GM21825 (cell line): ENCODE measurements at regions not wholly inside any gene's neighbourhood (a gene's known extent, or its start where the extent isn't known, plus 50 kb on each side); places are given as distances from the start of the nearest gene placed in this dataset.

Source experiments
- ATAC-seq: cut with Tn5 transposase; IDR thresholded peaks from one replicate; pipeline ENCODE4 v1.9.1; 2021; ENCODE audit warnings: mild to moderate bottlenecking, moderate library complexity; ENCODE audit not compliant: unreplicated experiment

GRCh38 chr5:165527577-165527976, 2022.2 kb downstream of the MAT2B start:
- no peak for ATAC-seq

DNA sequence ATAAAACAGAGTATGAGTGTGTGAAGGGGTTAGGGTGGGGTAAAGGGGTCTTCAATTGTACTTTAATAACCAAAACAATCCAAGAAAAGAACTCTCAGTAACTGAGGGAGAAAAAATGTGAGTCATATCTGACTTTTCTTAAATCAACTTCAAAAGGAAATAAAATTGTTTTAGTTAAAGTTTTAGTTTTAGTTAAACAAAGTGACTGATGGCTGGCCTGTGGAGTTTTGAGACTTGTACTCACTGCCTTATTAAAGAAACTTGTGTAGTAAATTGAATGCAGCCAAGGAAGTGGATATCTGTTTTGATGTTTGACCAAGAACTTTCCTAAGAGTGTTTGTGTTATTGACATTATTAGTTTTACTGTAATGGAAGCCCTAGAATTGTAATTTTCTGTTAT, 2032.6 kb downstream of the MAT2B start:
- no peak for ATAC-seq

- no peak for ATAC-seq
Observed at GRCh38 chr5:165559645-165560044, 2054.2 kb downstream of the MAT2B start.

DNA sequence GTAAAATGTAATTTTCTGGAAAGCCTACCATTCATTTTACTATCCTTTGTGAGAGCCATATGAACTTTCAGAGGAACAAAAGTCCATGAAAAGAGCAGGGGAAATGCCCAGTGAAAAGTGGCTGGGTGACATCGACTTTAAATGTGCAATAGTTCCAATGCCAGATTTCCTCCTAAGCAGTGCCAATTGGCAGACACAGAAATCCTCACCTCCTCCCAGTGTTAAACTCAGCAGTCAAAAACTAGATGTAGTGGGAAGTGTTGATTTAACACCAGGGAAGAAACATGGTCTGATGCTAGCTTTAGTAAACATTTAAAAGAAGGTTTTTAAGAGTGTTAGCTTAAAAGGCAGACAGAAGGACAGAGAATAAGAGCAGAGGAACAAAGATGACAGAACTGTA, 2055.2 kb downstream of the MAT2B start:
- ATAC-seq: no peak

DNA sequence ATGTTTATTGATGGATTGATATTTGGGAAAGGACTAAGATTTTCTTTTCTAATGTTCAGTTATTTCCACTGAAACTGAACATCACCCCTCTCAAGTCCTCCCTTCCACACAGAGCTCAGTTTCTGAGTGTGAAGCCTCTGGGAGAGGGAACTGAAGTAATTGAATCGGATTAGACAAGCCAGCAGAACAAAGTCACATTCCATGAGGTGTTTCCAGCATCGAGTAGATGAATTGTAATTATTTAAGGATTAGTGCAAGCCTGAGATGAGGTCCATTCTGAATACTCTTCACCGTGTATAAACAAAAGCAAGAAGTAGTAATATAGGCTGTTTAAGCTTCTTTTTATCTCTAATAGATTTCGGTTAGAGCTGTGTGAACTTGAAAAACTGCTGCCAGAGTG, 2060.5 kb downstream of the MAT2B start:
- ATAC-seq: no peak

- no peak for ATAC-seq
Observed at GRCh38 chr5:165569551-165569950, 2064.1 kb downstream of the MAT2B start.

GRCh38 chr5:165573445-165573844, 2068.0 kb downstream of the MAT2B start:
- ATAC-seq: no peak

DNA sequence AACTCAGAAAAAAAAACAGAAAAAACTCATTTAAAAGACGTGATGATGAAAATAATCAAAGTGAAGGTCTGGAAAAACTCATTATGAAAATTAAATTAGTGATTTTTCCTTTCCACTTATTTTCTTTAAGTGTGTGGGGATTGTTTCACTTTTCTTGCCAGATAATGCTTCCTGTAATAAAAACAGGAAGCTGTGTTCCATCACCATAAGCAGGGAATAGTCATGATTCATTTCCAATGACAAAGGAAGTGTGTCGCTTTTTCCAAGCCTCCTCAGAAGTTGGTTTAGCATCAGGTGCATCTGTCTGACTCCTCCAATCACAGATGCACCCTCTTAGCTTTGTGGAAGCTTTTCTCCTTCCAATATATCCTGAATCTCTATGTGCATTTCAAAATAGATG, 2068.7 kb downstream of the MAT2B start:
- no peak for ATAC-seq

DNA sequence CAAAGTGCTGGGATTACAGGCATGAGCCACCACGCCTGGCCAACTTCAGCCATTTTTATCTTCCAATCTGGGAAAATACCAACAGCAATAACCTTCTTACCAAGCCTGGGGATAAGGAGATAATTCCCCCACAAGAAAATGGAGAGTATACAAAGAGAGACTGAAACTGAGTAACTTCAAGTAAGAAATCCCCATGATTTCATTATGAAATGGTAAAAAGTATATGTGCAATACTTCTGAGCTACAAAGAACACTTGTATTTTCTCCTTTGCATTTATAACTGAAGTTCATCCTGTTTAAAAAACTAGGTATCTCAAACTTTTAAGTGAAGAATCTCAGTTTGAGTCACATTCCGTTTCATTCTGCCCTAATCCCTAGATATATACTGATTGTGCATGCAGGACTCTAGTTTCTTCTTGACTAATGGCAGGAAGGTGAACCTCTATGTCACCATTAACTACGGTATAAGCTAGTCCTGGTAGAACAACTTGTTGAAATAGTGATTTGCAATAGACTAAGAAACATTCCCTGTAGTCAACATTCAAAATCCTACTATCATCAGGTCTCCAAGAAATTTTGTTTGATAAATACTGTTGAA, 2071.4 kb downstream of the MAT2B start:
- ATAC-seq: no peak

DNA sequence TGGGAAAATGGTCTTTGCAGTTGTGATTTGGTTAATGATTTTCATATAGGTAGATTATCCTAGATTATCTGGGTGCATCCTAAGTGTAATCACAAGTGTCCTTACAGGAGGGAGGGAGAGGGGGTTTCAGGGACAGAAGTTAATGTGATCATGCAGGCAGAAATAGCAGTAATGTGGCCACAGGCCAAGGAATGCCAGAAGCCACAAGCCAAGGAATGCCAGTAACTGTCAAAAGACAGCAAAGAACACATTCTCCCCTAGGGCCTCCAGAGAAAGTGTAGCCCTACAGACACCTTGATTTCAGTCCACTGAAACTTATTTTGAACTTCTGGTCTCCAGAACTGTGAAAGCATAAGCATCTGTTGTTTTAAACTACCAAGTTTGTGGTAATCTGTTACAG, 2074.5 kb downstream of the MAT2B start:
- ATAC-seq: no peak

GRCh38 chr5:165594693-165595092, 2089.3 kb downstream of the MAT2B start:
- ATAC-seq: no peak

DNA sequence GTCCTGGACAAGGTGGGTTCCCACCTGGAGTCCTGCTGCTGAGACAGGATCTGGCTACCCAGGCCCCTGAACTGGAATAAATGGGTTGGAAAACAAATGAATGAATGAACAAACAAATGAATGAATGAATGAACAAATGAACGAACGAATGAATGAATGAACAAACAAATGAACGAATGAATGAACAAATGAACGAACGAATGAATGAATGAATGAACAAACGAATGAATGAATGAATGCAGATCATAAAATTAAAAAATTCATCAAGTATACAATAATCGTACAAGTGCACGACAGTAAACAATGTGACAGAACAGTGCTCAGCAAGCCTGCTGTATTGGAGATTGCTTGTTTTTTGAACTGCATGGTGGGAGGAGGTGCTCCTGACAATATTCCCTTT, 2097.1 kb downstream of the MAT2B start:
- ATAC-seq: no peak

GRCh38 chr5:165607026-165607425, 2101.6 kb downstream of the MAT2B start:
- ATAC-seq: no peak

DNA sequence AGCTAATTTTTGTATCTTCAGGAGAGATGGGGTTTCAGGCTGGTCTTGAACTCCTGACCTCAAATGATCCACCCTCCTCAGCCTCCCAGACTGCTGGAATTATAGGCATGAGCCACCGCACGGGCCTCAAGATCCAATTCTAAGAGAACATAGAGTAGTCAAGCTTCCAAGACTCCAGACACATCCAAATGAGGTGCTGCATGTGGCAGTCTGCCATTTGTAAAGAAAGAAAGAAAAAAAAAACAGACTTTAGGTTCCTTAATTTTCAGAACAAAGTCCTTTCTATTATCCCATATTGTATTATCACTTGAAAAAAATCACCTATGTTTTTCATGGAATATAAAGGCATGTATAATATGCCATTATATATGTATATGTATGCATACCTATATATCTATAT, 2104.5 kb downstream of the MAT2B start:
- no peak for ATAC-seq

DNA sequence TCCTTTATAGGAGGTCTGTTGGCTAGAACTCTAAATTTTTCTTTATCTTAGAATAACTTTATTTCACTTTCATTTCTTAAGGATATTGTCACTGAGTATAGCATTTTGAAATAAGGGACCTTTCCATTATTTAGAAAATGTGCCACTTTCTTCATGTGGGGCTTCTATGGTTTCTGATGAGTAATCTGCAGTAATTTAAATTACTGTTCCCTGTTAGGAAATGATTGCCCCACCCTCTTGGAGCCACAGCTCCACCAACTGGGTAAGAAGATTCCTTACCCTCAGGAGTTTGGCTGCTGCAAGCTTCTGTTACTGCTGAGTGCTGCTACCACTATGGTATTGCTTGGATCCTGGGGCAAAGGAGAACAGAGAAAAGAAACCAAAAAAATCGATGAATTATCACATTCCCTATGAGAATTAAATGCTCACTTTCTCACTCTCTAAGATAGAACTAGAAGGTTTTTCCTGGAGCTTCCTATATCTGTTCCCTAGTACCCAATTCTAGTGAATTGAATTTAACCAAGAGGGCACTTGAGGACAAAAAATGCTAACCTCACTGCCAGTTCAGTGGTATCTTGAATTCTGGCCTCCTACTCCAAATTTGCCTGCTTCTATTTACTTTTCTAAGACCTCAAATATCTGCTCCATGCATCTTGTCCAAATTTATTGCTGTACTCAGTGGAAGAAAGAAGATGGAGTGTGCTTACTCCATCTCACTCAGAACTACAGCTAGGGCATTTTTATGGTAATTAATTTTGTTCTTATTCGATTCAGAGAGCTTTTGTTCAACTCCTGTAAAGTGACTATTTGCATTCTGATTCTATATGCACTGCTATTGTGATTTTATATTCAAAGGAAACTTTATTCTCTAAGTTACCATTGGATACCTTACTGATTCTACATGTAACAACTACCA, 2111.3 kb downstream of the MAT2B start:
- ATAC-seq: no peak

DNA sequence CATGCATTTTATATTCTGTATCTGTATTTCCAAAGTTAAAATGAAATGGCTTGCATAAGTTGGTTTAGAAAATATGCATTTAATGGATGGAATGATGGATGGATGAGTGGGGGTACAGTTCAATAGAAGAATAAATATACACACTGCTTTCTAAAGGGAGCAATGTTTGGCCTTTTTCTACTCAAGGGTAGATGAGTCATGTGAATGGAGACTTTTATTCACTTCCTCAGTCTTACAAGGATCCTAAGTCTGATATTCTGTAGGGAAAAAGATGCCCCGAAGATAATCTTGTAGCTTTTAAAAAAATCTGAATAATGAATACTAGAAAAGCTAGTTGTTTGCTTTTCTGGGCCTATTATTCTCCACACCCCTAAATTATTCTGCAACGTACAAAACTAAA, 2112.1 kb downstream of the MAT2B start:
- no peak for ATAC-seq

- no peak for ATAC-seq
Observed at GRCh38 chr5:165620394-165620793, 2115.0 kb downstream of the MAT2B start.

- no peak for ATAC-seq
Observed at GRCh38 chr5:165622864-165623536, 2117.6 kb downstream of the MAT2B start.

- ATAC-seq: no peak
Observed at GRCh38 chr5:165624166-165624946, 2118.9 kb downstream of the MAT2B start.

DNA sequence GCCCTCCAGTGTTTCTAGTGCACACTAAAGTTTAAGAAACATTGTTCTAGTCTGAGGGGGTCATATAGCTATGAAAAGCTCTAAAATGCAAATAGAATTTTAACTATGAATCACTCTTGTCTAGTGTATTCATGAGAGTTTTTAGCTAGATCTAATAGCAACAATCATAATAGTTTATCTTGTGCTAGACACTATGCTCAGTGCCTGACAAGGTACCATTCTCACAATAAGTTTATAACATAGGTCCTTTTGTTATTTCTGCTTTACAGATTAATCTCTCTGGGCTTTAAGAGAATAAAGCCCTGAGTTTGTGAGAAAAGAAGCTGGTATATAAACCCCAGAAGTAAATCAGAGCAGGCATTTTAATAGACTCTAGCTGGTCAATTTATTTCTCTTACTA, 2120.7 kb downstream of the MAT2B start:
- no peak for ATAC-seq

DNA sequence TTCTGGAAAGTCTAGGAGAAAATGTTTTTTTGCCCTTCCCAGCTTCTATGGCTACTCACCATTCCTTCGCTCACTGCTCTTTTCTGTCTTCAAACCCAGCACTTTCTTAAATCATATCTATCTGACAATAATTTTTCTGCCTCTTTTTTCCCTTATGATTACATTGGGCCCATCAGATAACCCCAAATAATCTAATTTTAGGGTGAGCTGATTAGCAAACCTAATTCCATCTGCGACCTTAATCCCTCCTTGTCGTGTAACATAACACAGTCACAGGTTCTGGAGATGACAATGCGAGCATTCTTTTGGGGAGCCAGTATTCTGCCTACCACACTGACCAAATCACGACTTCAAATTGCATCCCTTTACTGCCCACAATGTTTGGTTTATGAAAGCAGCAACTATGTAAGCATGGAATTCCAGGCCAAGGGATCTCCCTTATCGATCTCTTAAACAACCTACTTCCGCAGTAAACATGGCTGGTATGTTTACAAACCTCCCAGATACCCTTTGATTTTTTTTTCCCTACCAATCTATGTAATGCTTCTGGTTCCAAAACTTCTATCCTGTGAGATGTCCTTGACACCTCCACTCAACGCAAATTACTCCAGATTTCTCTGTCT, 2122.2 kb downstream of the MAT2B start:
- ATAC-seq: no peak
